Liver (tissue), 8 donors: ENCODE measurements at regions not wholly inside any gene's neighbourhood (a gene's known extent, or its start where the extent isn't known, plus 50 kb on each side); places are given as distances from the start of the nearest gene placed in this dataset.

Experiments
- DNase-seq: peaks from one replicate; pipeline ENCODE4 v3.0.0-alpha.2; 2017; ENCODE audit warnings: low spot score
- H3K27ac ChIP-seq, 2 donors: one replicate each; pipeline ENCODE4 v1.7.0; 2013; ENCODE audit warnings: inconsistent platforms in 2 of 2, low read length in 2 of 2, control low read depth in 1 of 2, low read depth in 1 of 2, mild to moderate bottlenecking in 1 of 2
- H3K27me3 ChIP-seq, 4 donors: one replicate each; pipeline versions ENCODE4 v1.6.1 to v1.7.0; 2013; ENCODE audit warnings: low read length in 3 of 4, inconsistent platforms in 1 of 4, mild to moderate bottlenecking in 1 of 4, moderate library complexity in 1 of 4; ENCODE audit not compliant: control insufficient read depth in 4 of 4, insufficient read depth in 4 of 4
- H3K36me3 ChIP-seq, 4 donors: one replicate each; pipeline versions ENCODE4 v1.6.1 to v1.7.0; 2013; ENCODE audit warnings: low read length in 3 of 4, mild to moderate bottlenecking in 3 of 4, low read depth in 1 of 4, moderate library complexity in 1 of 4; ENCODE audit not compliant: control insufficient read depth in 4 of 4, insufficient read depth in 3 of 4
- H3K4me1 ChIP-seq, 4 donors: one replicate each; pipeline versions ENCODE4 v1.6.1 to v1.7.0; 2013; ENCODE audit warnings: low read length in 3 of 4, mild to moderate bottlenecking in 3 of 4, moderate library complexity in 1 of 4; ENCODE audit not compliant: control insufficient read depth in 4 of 4, insufficient read depth in 4 of 4
- H3K4me3 ChIP-seq, 3 donors: one replicate each; pipeline versions ENCODE4 v1.6.1 to v1.7.0; 2013; ENCODE audit warnings: low read length in 3 of 3, control low read depth in 1 of 3, low read depth in 1 of 3, mild to moderate bottlenecking in 1 of 3
- H3K9ac ChIP-seq, 2 donors: one replicate each; pipeline ENCODE4 v1.7.0; 2013; ENCODE audit warnings: low read length in 2 of 2, mild to moderate bottlenecking in 2 of 2, moderate library complexity in 2 of 2, control low read depth in 1 of 2, low read depth in 1 of 2
- H3K9me3 ChIP-seq, 4 donors: one replicate each; pipeline versions ENCODE4 v1.6.1 to v1.7.0; 2013; ENCODE audit warnings: low read length in 3 of 4; ENCODE audit not compliant: control insufficient read depth in 4 of 4
- EGR1 ChIP-seq, 2 donors: IDR thresholded peaks; 2 replicates each; pipeline ENCODE4 v1.6.1; 2016 to 2018; ENCODE audit warnings: antibody characterized with exemption in 2 of 2, low read depth in 2 of 2
- FOXA1 ChIP-seq: IDR thresholded peaks from 2 replicates; pipeline ENCODE4 v1.6.1; 2016; ENCODE audit warnings: antibody characterized with exemption
- FOXA2 ChIP-seq: IDR thresholded peaks from 2 replicates; pipeline ENCODE4 v1.6.1; 2016; ENCODE audit warnings: antibody characterized with exemption
- GABPA ChIP-seq, 2 donors: IDR thresholded peaks in 1 of 2; conservative IDR thresholded peaks in 1 of 2; 2 replicates each; pipeline ENCODE4 v1.6.1; 2016; ENCODE audit warnings: antibody characterized with exemption in 2 of 2, mild to moderate bottlenecking in 1 of 2, moderate library complexity in 1 of 2
- HNF4A ChIP-seq, 2 donors: conservative IDR thresholded peaks; 2 replicates each; pipeline ENCODE4 v1.6.1; 2016; ENCODE audit warnings: antibody characterized with exemption in 2 of 2, mild to moderate bottlenecking in 2 of 2
- HNF4G ChIP-seq: IDR thresholded peaks from 2 replicates; pipeline ENCODE4 v1.6.1; 2016; ENCODE audit warnings: antibody characterized with exemption
- JUND ChIP-seq, 2 donors: IDR thresholded peaks; 2 replicates each; pipeline ENCODE4 v1.6.1; 2016; ENCODE audit warnings: antibody characterized with exemption in 2 of 2
- NR2F2 ChIP-seq: IDR thresholded peaks from 2 replicates; pipeline ENCODE4 v1.6.1; 2016; ENCODE audit warnings: antibody characterized with exemption
- RAD21 ChIP-seq, 2 donors: IDR thresholded peaks; 2 replicates each; pipeline ENCODE4 v1.6.1; 2016; ENCODE audit warnings: antibody characterized with exemption in 2 of 2, mild to moderate bottlenecking in 2 of 2
- RXRA ChIP-seq, 2 donors: IDR thresholded peaks; 2 replicates each; pipeline ENCODE4 v1.6.1; 2017 to 2018; ENCODE audit warnings: antibody characterized with exemption in 2 of 2, mild to moderate bottlenecking in 1 of 2
- SP1 ChIP-seq: IDR thresholded peaks from 2 replicates; pipeline ENCODE4 v1.6.1; 2018; ENCODE audit warnings: antibody characterized with exemption, mild to moderate bottlenecking
- TAF1 ChIP-seq: conservative IDR thresholded peaks from 2 replicates; pipeline ENCODE4 v1.6.1; 2016; ENCODE audit warnings: antibody characterized with exemption, mild to moderate bottlenecking
- YY1 ChIP-seq: IDR thresholded peaks from 2 replicates; pipeline ENCODE4 v1.6.1; 2016; ENCODE audit warnings: antibody characterized with exemption, mild to moderate bottlenecking
- WGBS: extraction: QIAGEN DNeasy Blood & Tissue Kit; methylation state at CpG from one replicate; pipeline ENCODE4 v1.1.7; 2013; 5-methylcytosine and 5-hydroxymethylcytosine counted together
- TF ChIP-seq, protein P1 (sequence below): IDR thresholded peaks from 2 replicates; pipeline ENCODE4 v1.6.1; 2016; ENCODE audit warnings: antibody characterized with exemption, mild to moderate bottlenecking
- TF ChIP-seq, protein P2 (sequence below): IDR thresholded peaks from 2 replicates; pipeline ENCODE4 v1.6.1; 2016; ENCODE audit warnings: antibody characterized with exemption
- TF ChIP-seq, protein P3 (sequence below): IDR thresholded peaks from 2 replicates; pipeline ENCODE4 v1.6.1; 2016; ENCODE audit warnings: antibody characterized with exemption
- TF ChIP-seq, protein P4 (sequence below): IDR thresholded peaks from 2 replicates; pipeline ENCODE4 v1.6.1; 2016; ENCODE audit warnings: antibody characterized with exemption
- TF ChIP-seq, protein P5 (sequence below): fragments of 150-350 bp; IDR thresholded peaks from 2 replicates; pipeline ENCODE4 v1.5.1; 2017; ENCODE audit warnings: improper control_type of control experiment, low read depth, low read length; ENCODE audit not compliant: missing input control
- donor health status: healthy.
- donor health status: healthy.
- donor health status: healthy.
- donor health status: healthy.
- donor health status: healthy.

DNA sequence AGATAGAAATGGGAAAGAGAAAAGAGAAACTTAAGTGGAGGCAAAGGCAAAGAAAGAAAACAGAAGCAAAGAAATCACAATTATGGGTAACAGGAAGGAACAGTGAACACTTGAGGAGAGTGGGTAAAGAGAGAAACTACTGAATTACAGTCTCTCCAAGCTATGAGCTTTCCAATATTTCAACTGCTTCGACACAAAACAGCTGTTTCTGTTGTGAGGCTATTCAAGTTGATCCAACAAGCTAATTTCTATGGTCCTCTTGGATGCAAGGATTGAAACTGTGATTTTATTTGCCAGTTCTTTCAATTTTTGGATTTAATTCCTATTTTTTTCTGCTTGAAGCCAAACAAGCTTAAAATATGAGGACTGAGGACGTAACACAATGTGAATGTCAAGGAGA, 80.5 kb upstream of the ADGRA3 start:
- WGBS = 82% methylated on average over 2 of the region's 2 CpGs
- TF ChIP-seq FOXA2 = no peak
- TF ChIP-seq SP1 = no peak
- no peak for TF ChIP-seq HNF4G
- TF ChIP-seq TAF1 = no peak
- no peak for TF ChIP-seq RAD21 (IDR thresholded peaks at IDR 0.05)
- no peak for TF ChIP-seq NR2F2
- TF ChIP-seq, protein P1, sequence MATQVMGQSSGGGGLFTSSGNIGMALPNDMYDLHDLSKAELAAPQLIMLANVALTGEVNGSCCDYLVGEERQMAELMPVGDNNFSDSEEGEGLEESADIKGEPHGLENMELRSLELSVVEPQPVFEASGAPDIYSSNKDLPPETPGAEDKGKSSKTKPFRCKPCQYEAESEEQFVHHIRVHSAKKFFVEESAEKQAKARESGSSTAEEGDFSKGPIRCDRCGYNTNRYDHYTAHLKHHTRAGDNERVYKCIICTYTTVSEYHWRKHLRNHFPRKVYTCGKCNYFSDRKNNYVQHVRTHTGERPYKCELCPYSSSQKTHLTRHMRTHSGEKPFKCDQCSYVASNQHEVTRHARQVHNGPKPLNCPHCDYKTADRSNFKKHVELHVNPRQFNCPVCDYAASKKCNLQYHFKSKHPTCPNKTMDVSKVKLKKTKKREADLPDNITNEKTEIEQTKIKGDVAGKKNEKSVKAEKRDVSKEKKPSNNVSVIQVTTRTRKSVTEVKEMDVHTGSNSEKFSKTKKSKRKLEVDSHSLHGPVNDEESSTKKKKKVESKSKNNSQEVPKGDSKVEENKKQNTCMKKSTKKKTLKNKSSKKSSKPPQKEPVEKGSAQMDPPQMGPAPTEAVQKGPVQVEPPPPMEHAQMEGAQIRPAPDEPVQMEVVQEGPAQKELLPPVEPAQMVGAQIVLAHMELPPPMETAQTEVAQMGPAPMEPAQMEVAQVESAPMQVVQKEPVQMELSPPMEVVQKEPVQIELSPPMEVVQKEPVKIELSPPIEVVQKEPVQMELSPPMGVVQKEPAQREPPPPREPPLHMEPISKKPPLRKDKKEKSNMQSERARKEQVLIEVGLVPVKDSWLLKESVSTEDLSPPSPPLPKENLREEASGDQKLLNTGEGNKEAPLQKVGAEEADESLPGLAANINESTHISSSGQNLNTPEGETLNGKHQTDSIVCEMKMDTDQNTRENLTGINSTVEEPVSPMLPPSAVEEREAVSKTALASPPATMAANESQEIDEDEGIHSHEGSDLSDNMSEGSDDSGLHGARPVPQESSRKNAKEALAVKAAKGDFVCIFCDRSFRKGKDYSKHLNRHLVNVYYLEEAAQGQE = no peak
- no peak for TF ChIP-seq JUND (IDR thresholded peaks at IDR 0.05)
- no peak for TF ChIP-seq RXRA (IDR thresholded peaks at IDR 0.05)
- TF ChIP-seq, protein P2, sequence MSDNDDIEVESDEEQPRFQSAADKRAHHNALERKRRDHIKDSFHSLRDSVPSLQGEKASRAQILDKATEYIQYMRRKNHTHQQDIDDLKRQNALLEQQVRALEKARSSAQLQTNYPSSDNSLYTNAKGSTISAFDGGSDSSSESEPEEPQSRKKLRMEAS = no peak
- TF ChIP-seq, protein P3, sequence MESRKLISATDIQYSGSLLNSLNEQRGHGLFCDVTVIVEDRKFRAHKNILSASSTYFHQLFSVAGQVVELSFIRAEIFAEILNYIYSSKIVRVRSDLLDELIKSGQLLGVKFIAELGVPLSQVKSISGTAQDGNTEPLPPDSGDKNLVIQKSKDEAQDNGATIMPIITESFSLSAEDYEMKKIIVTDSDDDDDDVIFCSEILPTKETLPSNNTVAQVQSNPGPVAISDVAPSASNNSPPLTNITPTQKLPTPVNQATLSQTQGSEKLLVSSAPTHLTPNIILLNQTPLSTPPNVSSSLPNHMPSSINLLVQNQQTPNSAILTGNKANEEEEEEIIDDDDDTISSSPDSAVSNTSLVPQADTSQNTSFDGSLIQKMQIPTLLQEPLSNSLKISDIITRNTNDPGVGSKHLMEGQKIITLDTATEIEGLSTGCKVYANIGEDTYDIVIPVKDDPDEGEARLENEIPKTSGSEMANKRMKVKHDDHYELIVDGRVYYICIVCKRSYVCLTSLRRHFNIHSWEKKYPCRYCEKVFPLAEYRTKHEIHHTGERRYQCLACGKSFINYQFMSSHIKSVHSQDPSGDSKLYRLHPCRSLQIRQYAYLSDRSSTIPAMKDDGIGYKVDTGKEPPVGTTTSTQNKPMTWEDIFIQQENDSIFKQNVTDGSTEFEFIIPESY = no peak
- TF ChIP-seq, protein P4, sequence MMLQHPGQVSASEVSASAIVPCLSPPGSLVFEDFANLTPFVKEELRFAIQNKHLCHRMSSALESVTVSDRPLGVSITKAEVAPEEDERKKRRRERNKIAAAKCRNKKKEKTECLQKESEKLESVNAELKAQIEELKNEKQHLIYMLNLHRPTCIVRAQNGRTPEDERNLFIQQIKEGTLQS = no peak
- no peak for TF ChIP-seq FOXA1
- no peak for TF ChIP-seq HNF4A (conservative IDR thresholded peaks at IDR 0.05)
- TF ChIP-seq YY1 = no peak
- TF ChIP-seq GABPA (IDR thresholded peaks at IDR 0.05 in 1 of 2, conservative IDR thresholded peaks at IDR 0.05 in 1 of 2) = no peak
- TF ChIP-seq EGR1 (IDR thresholded peaks at IDR 0.05; ENCODE audit: low read depth in 2 of 2) = no peak
- TF ChIP-seq, protein P5, sequence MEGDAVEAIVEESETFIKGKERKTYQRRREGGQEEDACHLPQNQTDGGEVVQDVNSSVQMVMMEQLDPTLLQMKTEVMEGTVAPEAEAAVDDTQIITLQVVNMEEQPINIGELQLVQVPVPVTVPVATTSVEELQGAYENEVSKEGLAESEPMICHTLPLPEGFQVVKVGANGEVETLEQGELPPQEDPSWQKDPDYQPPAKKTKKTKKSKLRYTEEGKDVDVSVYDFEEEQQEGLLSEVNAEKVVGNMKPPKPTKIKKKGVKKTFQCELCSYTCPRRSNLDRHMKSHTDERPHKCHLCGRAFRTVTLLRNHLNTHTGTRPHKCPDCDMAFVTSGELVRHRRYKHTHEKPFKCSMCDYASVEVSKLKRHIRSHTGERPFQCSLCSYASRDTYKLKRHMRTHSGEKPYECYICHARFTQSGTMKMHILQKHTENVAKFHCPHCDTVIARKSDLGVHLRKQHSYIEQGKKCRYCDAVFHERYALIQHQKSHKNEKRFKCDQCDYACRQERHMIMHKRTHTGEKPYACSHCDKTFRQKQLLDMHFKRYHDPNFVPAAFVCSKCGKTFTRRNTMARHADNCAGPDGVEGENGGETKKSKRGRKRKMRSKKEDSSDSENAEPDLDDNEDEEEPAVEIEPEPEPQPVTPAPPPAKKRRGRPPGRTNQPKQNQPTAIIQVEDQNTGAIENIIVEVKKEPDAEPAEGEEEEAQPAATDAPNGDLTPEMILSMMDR = no peak
- Histone ChIP-seq H3K9me3 (no peaks in the 10 kb centered on the region), H3K27me3 (no peaks in the 10 kb centered on the region), H3K36me3 (no peaks in the 10 kb centered on the region), H3K4me3 (no peak overlapping the region), H3K4me1 (no peaks in the 10 kb centered on the region), H3K27ac (no peak overlapping the region), H3K9ac (no peak overlapping the region)
- DNase-seq = no peak
